ENCODE measurements at regions not wholly inside any gene's neighbourhood (a gene's known extent, or its start where the extent isn't known, plus 50 kb on each side); places are given as distances from the start of the nearest gene placed in this dataset.

GRCh38 chr4:81274460-81274859 lies 59.4 kb upstream of the PRKG2 start:
- TF ChIP-seq CTCF (IDR thresholded peaks at IDR 0.05): no peak
- ATAC-seq (ENCODE audit: insufficient number of reproducible peaks, low FRiP score, low read depth) (no peak), DNase-seq (ENCODE audit: low spot score) (no peak)
- Histone ChIP-seq H3K4me1 (ENCODE audit: control insufficient read depth in 1 of 2, low read depth in 2 of 2) (no peaks in the 10 kb centered on the region), H3K4me3 (no peak overlapping the region), H3K27me3 (replicated peaks; ENCODE audit: insufficient read depth) (no peaks in the 10 kb centered on the region), H3K9me3 (peaks cover 5% of the 10 kb centered on the region), H3K27ac (no peak overlapping the region), H3K36me3 (no peaks in the 10 kb centered on the region)

- TF ChIP-seq CTCF (IDR thresholded peaks at IDR 0.05): no peak
- Histone ChIP-seq H3K4me1 (ENCODE audit: control insufficient read depth in 1 of 2, low read depth in 2 of 2) (no peaks in the 10 kb centered on the region), H3K36me3 (no peaks in the 10 kb centered on the region), H3K27me3 (replicated peaks; ENCODE audit: insufficient read depth) (no peaks in the 10 kb centered on the region), H3K4me3 (no peak overlapping the region), H3K9me3 (peaks cover 5% of the 10 kb centered on the region), H3K27ac (no peak overlapping the region)
- DNase-seq (ENCODE audit: low spot score) (no peak), ATAC-seq (ENCODE audit: insufficient number of reproducible peaks, low FRiP score, low read depth) (no peak)
These were observed 57.6 kb upstream of the PRKG2 start for GRCh38 chr4:81272671-81273070.

Data from thoracic aorta (tissue), 2 donors.